ENCODE measurements at regions not wholly inside any gene's neighbourhood (a gene's known extent, or its start where the extent isn't known, plus 50 kb on each side); places are given as distances from the start of the nearest gene placed in this dataset.
"Not testable (repeated sequence)": the region's sequence is repeated elsewhere in the genome, so short reads cannot be mapped to it uniquely, and the experiment has no call there.

DNA sequence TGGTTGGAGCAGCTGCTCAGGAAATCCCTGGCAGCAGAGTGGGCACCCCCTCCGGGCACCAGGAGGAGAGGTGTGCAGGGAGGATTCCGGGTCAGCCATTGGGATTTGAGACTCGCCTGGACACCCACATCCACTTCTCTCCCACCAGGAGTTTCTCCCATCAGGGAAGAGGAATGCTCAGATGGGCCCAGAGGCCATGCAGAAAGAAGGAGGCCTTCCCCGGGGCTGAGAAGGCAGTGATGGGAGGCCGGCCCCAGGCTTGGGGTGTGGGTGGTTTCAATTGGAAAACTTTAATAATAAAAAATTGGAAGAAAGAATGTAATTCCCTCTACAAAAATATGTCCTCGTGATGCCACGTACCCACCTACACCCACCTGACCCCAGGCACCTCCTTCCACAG, 249.3 kb upstream of the ANKRD20A1 start:
- TF ChIP-seq, protein P1, sequence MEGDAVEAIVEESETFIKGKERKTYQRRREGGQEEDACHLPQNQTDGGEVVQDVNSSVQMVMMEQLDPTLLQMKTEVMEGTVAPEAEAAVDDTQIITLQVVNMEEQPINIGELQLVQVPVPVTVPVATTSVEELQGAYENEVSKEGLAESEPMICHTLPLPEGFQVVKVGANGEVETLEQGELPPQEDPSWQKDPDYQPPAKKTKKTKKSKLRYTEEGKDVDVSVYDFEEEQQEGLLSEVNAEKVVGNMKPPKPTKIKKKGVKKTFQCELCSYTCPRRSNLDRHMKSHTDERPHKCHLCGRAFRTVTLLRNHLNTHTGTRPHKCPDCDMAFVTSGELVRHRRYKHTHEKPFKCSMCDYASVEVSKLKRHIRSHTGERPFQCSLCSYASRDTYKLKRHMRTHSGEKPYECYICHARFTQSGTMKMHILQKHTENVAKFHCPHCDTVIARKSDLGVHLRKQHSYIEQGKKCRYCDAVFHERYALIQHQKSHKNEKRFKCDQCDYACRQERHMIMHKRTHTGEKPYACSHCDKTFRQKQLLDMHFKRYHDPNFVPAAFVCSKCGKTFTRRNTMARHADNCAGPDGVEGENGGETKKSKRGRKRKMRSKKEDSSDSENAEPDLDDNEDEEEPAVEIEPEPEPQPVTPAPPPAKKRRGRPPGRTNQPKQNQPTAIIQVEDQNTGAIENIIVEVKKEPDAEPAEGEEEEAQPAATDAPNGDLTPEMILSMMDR (IDR thresholded peaks at IDR 0.05) = not testable (repeated sequence)
- not testable (repeated sequence) for TF ChIP-seq POLR2A (IDR thresholded peaks at IDR 0.05)

Data from heart left ventricle (tissue), 13 donors.